OCI-LY1 (cell line): ENCODE measurements at regions not wholly inside any gene's neighbourhood (a gene's known extent, or its start where the extent isn't known, plus 50 kb on each side); places are given as distances from the start of the nearest gene placed in this dataset.

Experiments
- H2AFZ ChIP-seq: fragments of 200-600 bp; sonication (generic), shearing (Covaris generic); 2 replicates; pipeline ENCODE4 v1.6.0; 2014; ENCODE audit warnings: antibody characterized with exemption, mild to moderate bottlenecking, low read length
- H3F3A ChIP-seq: fragments of 200-600 bp; sonication (generic), shearing (Covaris generic); 2 replicates; pipeline ENCODE4 v1.6.0; 2014; ENCODE audit warnings: mild to moderate bottlenecking, antibody characterized with exemption, low read length, moderate library complexity; ENCODE audit not compliant: insufficient read depth
- H3K27ac ChIP-seq: fragments of 200-600 bp; sonication (generic); 2 replicates; pipeline ENCODE4 v1.5.1; 2014; ENCODE audit warnings: low read length, mixed run types, mild to moderate bottlenecking, low read depth; ENCODE audit not compliant: poor library complexity, severe bottlenecking
- H3K27me3 ChIP-seq: fragments of 200-600 bp; sonication (generic); 2 replicates; pipeline ENCODE4 v1.6.0; 2014; ENCODE audit warnings: antibody characterized with exemption, mild to moderate bottlenecking, low read length, moderate library complexity; ENCODE audit not compliant: insufficient read depth
- H3K36me3 ChIP-seq: fragments of 200-600 bp; sonication (generic); 2 replicates; pipeline ENCODE4 v1.6.1; 2014; ENCODE audit warnings: mild to moderate bottlenecking, antibody characterized with exemption, low read length, moderate library complexity, mixed read lengths; ENCODE audit not compliant: insufficient read depth
- H3K4me1 ChIP-seq: fragments of 200-600 bp; sonication (generic); 2 replicates; pipeline ENCODE4 v1.5.1; 2014; ENCODE audit warnings: mild to moderate bottlenecking, low read length, moderate library complexity; ENCODE audit not compliant: insufficient read depth, severe bottlenecking
- H3K4me2 ChIP-seq: fragments of 200-600 bp; sonication (generic), shearing (Covaris generic); 2 replicates; pipeline ENCODE4 v1.6.1; 2014; ENCODE audit warnings: low read length
- H3K4me3 ChIP-seq: fragments of 200-600 bp; sonication (generic); 2 replicates; pipeline ENCODE4 v1.5.1; 2014; ENCODE audit warnings: low read length, low read depth, mild to moderate bottlenecking, mixed read lengths; ENCODE audit not compliant: poor library complexity, severe bottlenecking
- H3K79me2 ChIP-seq: fragments of 200-600 bp; shearing (Covaris generic); 2 replicates; pipeline ENCODE4 v1.6.1; 2016; ENCODE audit warnings: mixed run types, low read length, mixed read lengths; ENCODE audit not compliant: insufficient read depth
- H3K9ac ChIP-seq: fragments of 200-600 bp; sonication (generic), shearing (Covaris generic); 2 replicates; pipeline ENCODE4 v1.6.1; 2014; ENCODE audit warnings: mild to moderate bottlenecking, low read length, mixed read lengths
- H3K9me2 ChIP-seq: fragments of 200-600 bp; sonication (generic), shearing (Covaris generic); 2 replicates; pipeline ENCODE4 v1.6.1; 2014; ENCODE audit warnings: low read depth, mild to moderate bottlenecking, low read length, mixed read lengths
- H3K9me3 ChIP-seq: fragments of 200-600 bp; shearing (Covaris generic); 2 replicates; pipeline ENCODE4 v1.6.1; 2014; ENCODE audit warnings: low read length, mixed read lengths
- H4K20me1 ChIP-seq: fragments of 200-600 bp; sonication (generic), shearing (Covaris generic); 2 replicates; pipeline ENCODE4 v1.6.0; 2016; ENCODE audit warnings: mild to moderate bottlenecking, low read length; ENCODE audit not compliant: insufficient read depth
- CTCF ChIP-seq: fragments of 200-600 bp; sonication (generic), shearing (Covaris generic); IDR thresholded peaks from 2 replicates; pipeline ENCODE4 v1.5.1; 2017; ENCODE audit warnings: mild to moderate bottlenecking, antibody characterized with exemption, low read length, moderate library complexity, mixed read lengths
- EZH2 ChIP-seq: fragments of 200-600 bp; sonication (generic), shearing (Covaris generic); IDR thresholded peaks from 2 replicates; pipeline ENCODE4 v1.8.0; 2017; ENCODE audit warnings: borderline replicate concordance, mixed run types, mild to moderate bottlenecking, antibody characterized with exemption, low read length, moderate library complexity, mixed read lengths

GRCh38 chr21:35111321-35111930 lies 62.3 kb upstream of the RUNX1 start:
- Histone ChIP-seq H3K27me3 (no peaks in the 10 kb centered on the region), H3K9me2 (no peaks in the 10 kb centered on the region), H3K4me2 (no peak overlapping the region), H3K27ac (no peak overlapping the region), H3K36me3 (no peaks in the 10 kb centered on the region), H4K20me1 (no peaks in the 10 kb centered on the region), H3K4me3 (no peak overlapping the region), H3K9ac (no peak overlapping the region), H3K79me2 (no peaks in the 10 kb centered on the region), H3K9me3 (peaks cover 4% of the 10 kb centered on the region), H3K4me1 (no peaks in the 10 kb centered on the region), H3F3A (no peaks in the 10 kb centered on the region), H2AFZ (no peak overlapping the region)
- TF ChIP-seq CTCF (no peak), EZH2 (no peak)

DNA sequence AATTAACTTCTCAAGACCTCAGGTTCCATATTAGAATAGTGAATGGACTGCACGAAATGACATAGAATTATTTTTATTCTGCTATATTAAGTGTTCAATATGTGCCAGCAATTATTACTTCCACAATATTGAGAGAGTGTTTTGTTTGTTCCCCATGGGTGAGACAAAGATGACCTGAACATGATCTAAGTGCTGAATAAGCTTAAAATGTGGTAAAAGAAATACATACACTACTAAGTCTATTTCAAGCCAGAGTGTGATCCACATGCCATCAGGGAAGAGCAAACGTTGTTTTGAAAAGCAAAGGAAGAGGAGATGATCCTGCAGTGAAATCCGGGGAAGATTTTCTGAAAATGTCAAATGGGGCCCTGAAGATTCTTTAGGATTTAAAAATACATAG lies 59.8 kb upstream of the RUNX1 start:
- no peaks in the 10 kb centered on the region for H3K27me3 ChIP-seq
- H3K4me1 ChIP-seq, result no peaks in the 10 kb centered on the region
- H3F3A ChIP-seq, result no peaks in the 10 kb centered on the region
- H3K36me3 ChIP-seq, result no peaks in the 10 kb centered on the region
- H3K9me2 ChIP-seq, result no peaks in the 10 kb centered on the region
- H2AFZ ChIP-seq, result no peak overlapping the region
- H3K4me3 ChIP-seq, result no peak overlapping the region
- H4K20me1 ChIP-seq, result no peaks in the 10 kb centered on the region
- H3K9me3 ChIP-seq, result no peaks in the 10 kb centered on the region
- no peaks in the 10 kb centered on the region for H3K79me2 ChIP-seq
- no peak overlapping the region for H3K9ac ChIP-seq
- no peak overlapping the region for H3K27ac ChIP-seq
- TF ChIP-seq EZH2 (no peak), CTCF (no peak)
- no peak overlapping the region for H3K4me2 ChIP-seq

DNA sequence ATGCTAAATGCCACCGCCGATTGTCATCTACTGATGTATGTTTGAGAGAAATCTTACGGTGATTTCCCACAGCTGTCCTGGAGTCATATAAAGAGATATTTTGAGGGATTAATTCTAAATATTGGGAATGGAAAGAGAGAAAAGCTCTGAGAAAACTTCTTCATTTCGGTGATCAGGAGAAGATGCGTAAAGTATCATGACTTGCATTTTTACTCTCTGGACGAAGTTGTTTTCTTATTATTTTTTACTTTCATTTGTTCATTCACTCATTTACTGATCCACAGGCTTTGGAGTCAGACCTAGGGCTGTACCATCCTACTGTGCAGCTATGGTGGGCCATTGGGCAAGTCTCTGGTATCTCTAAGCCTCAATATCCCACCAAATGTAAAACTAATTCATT lies 58.4 kb upstream of the RUNX1 start:
- Histone ChIP-seq H3K4me2 (no peak overlapping the region), H3K4me3 (no peak overlapping the region), H3K9ac (no peak overlapping the region), H3K36me3 (no peaks in the 10 kb centered on the region), H3K79me2 (no peaks in the 10 kb centered on the region), H3K27ac (no peak overlapping the region), H3K27me3 (no peaks in the 10 kb centered on the region), H3K4me1 (peaks cover 8% of the 10 kb centered on the region), H2AFZ (no peak overlapping the region), H4K20me1 (no peaks in the 10 kb centered on the region), H3F3A (no peaks in the 10 kb centered on the region), H3K9me2 (no peaks in the 10 kb centered on the region), H3K9me3 (no peaks in the 10 kb centered on the region)
- TF ChIP-seq EZH2 (no peak), CTCF (no peak)
